ENCODE measurements at regions not wholly inside any gene's neighbourhood (a gene's known extent, or its start where the extent isn't known, plus 50 kb on each side); places are given as distances from the start of the nearest gene placed in this dataset.

DNA sequence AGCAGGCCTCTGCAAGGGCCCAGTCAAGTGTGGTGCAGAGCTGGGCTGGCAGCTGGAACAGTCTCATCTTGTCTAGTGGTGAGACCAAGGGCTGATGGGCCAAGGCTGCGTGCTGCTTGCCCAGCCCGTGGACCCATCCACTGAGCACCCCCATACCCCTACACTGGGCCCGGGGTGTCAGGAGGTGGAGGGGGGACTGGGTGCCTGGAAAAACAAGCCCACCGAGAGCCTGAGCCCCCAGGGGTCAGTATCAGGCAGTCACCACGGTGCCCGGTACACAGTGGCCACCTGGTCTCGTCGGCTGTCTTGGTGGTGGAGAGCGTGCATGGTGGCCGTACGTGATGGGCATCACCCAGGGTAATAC, 238.3 kb downstream of the SEC14L1 start:
- no peak overlapping the region for H3K27ac ChIP-seq
- no peak for TF ChIP-seq ZFX (IDR thresholded peaks at IDR 0.05; ENCODE audit: borderline replicate concordance)
- TF ChIP-seq, protein P1, sequence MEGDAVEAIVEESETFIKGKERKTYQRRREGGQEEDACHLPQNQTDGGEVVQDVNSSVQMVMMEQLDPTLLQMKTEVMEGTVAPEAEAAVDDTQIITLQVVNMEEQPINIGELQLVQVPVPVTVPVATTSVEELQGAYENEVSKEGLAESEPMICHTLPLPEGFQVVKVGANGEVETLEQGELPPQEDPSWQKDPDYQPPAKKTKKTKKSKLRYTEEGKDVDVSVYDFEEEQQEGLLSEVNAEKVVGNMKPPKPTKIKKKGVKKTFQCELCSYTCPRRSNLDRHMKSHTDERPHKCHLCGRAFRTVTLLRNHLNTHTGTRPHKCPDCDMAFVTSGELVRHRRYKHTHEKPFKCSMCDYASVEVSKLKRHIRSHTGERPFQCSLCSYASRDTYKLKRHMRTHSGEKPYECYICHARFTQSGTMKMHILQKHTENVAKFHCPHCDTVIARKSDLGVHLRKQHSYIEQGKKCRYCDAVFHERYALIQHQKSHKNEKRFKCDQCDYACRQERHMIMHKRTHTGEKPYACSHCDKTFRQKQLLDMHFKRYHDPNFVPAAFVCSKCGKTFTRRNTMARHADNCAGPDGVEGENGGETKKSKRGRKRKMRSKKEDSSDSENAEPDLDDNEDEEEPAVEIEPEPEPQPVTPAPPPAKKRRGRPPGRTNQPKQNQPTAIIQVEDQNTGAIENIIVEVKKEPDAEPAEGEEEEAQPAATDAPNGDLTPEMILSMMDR (IDR thresholded peaks at IDR 0.05) = no peak

DNA sequence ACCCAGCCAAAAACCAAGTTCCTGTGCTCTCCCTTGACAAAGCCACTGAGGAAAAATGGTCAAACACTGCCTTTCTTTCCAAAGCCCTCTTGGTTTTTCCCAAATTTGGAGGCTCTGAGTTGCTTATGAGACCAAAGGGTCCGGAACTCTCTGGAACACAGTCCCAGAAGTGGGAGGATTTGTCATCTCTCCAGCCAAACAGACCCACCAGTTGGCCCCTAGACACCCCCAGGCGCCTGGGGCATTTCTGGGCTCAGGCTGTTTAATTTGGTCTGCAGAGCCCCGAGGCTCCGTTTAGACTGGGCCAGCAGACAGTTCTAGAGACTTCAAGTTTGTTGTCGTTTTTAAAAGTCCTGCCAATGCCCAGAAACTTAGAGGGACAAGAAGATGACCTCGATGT, 239.1 kb downstream of the SEC14L1 start:
- H3K27ac ChIP-seq = no peak overlapping the region
- no peak for TF ChIP-seq ZFX (IDR thresholded peaks at IDR 0.05; ENCODE audit: borderline replicate concordance)
- TF ChIP-seq, protein P1 (IDR thresholded peaks at IDR 0.05) = no peak

DNA sequence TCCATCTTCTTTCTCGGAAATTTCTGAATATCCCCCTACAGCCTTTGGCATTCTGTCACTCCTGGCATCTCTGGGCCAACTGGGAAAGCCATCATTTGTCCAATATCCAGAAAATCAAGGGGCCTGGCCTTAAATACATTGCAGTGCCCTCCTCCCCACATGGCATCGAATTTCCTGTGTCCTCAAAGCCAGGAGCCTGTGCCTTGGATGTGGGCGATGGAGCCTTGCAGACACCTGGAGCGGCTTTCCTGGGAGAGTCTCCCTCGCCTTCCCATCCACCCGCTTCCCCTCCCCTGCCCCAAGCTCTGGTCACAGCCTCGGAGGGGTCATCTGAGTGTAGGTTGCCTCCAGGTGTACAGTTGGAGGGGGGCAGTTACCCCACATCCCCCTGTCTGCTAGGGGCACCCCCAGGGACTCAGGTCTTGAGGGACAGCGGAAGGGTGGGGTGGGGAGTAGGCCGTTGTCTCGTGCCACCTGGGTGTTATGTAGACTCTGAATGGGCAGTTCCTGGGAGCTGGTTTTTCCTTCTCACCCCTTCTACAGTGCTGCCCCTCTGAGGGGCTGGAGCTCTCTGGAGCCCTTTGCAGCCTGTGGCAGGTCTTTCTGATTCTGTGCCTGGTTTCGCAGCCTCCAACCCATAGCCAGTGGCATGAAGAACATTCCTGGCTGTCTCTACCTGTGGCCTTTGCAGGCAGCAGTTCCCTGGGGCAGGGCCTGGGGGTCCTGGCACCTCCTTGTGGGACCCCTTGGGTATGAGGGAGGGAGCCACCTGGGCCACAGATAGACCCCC, 239.8 kb downstream of the SEC14L1 start:
- TF ChIP-seq ZFX (IDR thresholded peaks at IDR 0.05; ENCODE audit: borderline replicate concordance) = no peak
- TF ChIP-seq, protein P1 (IDR thresholded peaks at IDR 0.05) = no peak
- H3K27ac ChIP-seq = no peak overlapping the region

DNA sequence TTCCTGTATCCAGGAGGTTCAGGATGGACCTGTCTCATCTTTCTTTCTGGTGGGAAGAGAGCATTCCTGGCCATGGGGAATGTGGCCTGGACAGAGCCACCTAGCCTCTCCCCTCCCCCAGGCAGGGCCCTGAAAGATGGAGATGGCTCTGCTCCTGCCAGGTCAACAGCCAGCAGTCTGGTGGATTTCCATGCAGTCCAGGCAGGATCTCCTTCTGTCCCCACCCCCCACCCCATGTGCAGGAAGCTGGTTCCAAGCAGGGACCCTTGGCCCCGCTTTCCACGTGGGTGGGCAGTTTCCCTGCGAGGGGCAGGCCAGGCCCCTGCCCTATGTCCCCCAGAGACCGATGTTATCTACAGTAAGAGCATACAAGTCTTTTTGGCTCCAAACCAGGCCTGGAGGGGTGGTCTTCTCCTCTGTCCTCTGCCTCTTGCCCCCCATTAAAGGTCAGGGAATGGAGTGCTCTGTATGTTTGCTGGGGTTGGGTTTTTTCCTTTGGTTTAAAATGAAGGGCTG, 240.5 kb downstream of the SEC14L1 start:
- TF ChIP-seq ZFX (IDR thresholded peaks at IDR 0.05; ENCODE audit: borderline replicate concordance) = no peak
- TF ChIP-seq, protein P1 (IDR thresholded peaks at IDR 0.05) = no peak
- no peak overlapping the region for H3K27ac ChIP-seq

DNA sequence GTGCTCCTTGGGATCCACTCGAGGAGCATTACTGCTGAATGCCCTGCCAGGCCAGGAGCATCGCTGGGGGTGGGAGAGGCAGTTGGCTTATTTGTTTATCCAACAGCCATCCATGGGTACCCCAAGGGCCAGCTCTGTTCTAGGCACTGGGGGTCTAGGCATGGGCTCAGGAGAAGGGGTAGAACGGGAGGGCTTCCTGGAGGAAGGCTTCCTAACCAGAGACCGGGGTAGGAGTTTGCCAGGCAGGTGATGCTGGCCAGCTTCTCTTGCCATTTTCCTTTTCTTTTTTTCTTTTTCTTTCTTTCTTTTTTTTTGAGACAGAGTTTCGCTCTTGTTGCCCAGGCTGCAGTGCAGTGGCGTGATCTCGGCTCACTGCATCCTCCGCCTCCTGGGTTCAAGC, 241.0 kb downstream of the SEC14L1 start:
- no peak for TF ChIP-seq ZFX (IDR thresholded peaks at IDR 0.05; ENCODE audit: borderline replicate concordance)
- TF ChIP-seq, protein P1 (IDR thresholded peaks at IDR 0.05) = no peak
- H3K27ac ChIP-seq = no peak overlapping the region

DNA sequence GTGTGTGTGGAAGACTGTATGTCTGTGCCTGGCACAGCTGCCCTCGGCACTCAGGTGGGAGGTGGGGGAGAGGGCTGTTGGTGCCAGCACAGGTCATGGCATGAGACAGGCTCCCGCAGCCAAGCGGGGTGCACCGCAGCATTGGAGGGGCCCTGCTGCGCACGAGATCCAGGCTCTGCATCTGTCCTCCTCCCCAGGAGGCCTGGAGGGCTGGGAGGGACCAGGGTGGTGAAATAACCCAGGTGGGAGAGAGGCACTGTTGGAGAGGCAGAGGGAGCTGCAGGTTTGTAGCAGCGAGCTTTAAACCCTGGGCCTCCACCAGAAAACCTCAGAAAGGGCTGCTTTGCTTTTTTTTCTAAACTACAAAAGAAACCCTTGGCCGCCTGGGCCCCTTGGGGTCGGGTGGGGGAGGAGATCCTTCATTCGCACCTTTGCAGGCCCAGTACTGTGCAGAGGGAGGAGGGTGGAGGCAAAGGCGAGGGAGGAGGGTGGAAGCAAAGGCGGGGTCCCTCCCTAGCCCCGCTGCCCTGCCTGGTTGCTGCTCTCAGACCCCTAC, 241.7 kb downstream of the SEC14L1 start:
- no peak overlapping the region for H3K27ac ChIP-seq
- TF ChIP-seq, protein P1 (IDR thresholded peaks at IDR 0.05) = no peak
- TF ChIP-seq ZFX (IDR thresholded peaks at IDR 0.05; ENCODE audit: borderline replicate concordance) = no peak

DNA sequence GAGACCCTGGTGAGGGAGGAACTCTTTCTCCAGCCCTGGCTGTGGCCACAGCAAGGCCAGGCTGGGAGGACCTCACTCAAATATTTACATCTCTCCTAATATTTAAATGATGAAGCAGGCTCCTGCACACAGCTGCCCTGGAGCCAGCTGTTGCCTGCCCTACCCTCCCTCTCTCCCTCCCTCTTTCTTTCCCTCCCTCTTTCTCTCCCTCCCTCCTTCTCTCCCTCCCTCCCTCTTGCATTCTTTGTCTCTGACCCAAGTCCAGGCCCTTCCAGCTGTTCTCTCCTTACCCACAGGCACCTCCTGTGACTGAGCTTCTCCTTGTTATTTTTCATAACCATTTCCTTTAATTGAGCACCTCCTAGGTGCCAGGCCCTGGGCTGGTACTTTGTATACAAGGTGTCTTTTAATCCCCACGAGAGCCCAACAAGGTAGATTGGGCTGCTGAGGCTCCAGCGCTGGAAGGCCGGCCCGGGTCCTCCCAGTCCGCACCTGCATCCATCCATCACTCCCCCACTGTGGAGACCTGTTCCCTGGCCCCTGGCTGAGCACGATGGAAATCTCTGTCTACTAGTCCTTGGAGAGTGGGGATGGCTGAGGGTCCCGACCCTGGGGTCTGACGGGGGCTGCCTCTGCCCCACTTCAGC, 242.3 kb downstream of the SEC14L1 start:
- no peak overlapping the region for H3K27ac ChIP-seq
- TF ChIP-seq, protein P1 (IDR thresholded peaks at IDR 0.05) = no peak
- TF ChIP-seq ZFX (IDR thresholded peaks at IDR 0.05; ENCODE audit: borderline replicate concordance) = no peak

Measured in 22Rv1 (cell line).